ENCODE measurements at regions not wholly inside any gene's neighbourhood (a gene's known extent, or its start where the extent isn't known, plus 50 kb on each side); places are given as distances from the start of the nearest gene placed in this dataset.

DNA sequence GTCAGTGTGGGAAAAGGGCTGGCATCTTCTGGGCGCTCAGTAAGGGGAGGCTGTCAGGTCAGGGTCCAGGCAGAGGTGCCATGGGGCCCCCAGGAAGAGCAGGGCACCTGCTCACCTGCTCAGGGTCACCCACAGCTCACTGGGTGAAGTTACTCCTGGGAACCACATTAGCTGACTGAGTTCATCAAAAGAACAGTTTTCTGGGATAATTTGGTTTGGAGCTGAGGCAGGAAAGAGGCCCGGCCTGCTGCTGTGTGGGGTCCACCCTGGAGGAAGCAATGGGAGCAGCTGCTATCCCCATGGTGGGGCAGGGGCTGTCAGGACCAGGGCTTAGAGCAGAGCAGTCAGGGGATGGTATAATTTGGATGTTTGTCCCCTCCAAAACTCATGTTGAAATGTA, 97.2 kb upstream of the GPC1 start:
- TF ChIP-seq EZH2 (IDR thresholded peaks at IDR 0.05; ENCODE audit: insufficient read depth, low read length) (no peak), CTCF (IDR thresholded peaks at IDR 0.05; ENCODE audit: insufficient read depth, low read depth, low read length) (no peak)
- DNase-seq (ENCODE audit: low read depth) (no peak), FAIRE-seq (no peak)
- H3K36me3 ChIP-seq (ENCODE audit: insufficient read depth, low read length): no peaks in the 10 kb centered on the region
- no peaks in the 10 kb centered on the region for H3K79me2 ChIP-seq (ENCODE audit: insufficient read depth, low read length)
- H3K27me3 Mint-ChIP-seq (ENCODE audit: low read depth, unreplicated experiment): peaks cover 27% of the 10 kb centered on the region
- no peak overlapping the region for H3K4me3 Mint-ChIP-seq (ENCODE audit: unreplicated experiment)
- H2AFZ ChIP-seq (ENCODE audit: low read depth, low read length): no peak overlapping the region
- no peaks in the 10 kb centered on the region for H3K4me1 Mint-ChIP-seq (ENCODE audit: low read depth, unreplicated experiment)
- H3K4me3 ChIP-seq (ENCODE audit: insufficient read depth, low read depth, low read length): no peak overlapping the region
- peaks cover 11% of the 10 kb centered on the region for H3K9me3 Mint-ChIP-seq (ENCODE audit: unreplicated experiment)
- H4K20me1 ChIP-seq (ENCODE audit: insufficient read depth, low read length): no peaks in the 10 kb centered on the region
- H3K4me2 ChIP-seq (ENCODE audit: low read length): no peak overlapping the region
- no peak overlapping the region for H3K27ac ChIP-seq (ENCODE audit: low read depth, low read length)
- peaks cover 4% of the 10 kb centered on the region for H3K27me3 ChIP-seq (ENCODE audit: insufficient read depth, low read length)
- H3K9me3 ChIP-seq (ENCODE audit: insufficient read depth, low read depth, low read length): no peaks in the 10 kb centered on the region
- no peak overlapping the region for H3K27ac Mint-ChIP-seq (ENCODE audit: unreplicated experiment)
- no peak overlapping the region for H3K9ac ChIP-seq (ENCODE audit: low read length)
- H3K36me3 Mint-ChIP-seq (ENCODE audit: low read depth, unreplicated experiment): no peaks in the 10 kb centered on the region
- H3K4me1 ChIP-seq (ENCODE audit: insufficient read depth, low read length): no peaks in the 10 kb centered on the region

DNA sequence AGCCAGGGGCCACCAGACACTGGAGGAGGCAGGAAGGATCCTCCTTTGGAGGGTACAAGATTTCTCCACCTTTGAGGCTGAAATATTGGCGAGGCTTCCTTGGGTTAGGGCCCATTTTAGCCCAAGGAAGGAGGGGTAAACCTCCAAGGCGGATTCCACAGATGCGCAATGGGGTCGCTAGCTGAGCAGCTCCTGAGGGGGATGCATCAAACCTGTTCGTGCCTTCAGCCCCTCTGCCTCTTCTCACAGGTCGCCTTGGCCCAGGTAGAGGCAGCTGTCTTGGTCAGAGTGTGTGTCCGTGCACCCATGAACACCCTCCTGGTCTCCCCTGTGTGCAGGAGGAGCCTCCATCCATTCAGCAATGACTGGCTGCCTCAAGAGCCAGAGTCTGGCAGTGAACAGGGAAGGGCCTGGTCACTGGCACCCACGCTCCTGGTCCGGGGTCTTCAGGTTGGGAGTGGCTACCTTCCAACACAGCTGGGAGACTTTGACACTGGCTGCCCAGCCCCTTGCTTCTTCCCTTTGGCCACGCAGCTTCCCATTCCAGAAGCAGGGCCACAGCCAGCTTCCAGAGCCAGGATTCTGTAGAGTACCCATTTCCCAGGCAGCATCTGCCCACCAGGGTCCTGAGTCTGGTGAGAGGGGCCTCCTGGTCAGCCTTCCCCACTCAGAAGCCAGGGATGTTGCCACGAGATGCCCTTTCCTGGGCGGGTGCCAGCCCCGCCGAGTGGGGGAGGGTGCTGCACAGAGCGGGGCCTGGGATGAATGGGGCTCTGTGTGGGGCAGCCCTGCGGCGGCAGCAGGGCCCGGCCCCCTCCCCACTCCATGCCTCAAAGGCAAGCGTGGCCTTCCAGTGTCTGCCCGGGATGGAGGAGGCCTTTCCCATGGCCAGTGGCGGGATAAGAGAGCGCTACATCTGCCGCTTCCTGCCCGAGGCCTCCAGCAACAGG, 95.8 kb upstream of the GPC1 start:
- peaks cover 8% of the 10 kb centered on the region for H3K9me3 ChIP-seq (ENCODE audit: insufficient read depth, low read depth, low read length)
- TF ChIP-seq CTCF (IDR thresholded peaks at IDR 0.05; ENCODE audit: insufficient read depth, low read depth, low read length) (no peak), EZH2 (IDR thresholded peaks at IDR 0.05; ENCODE audit: insufficient read depth, low read length) (no peak)
- peaks cover 4% of the 10 kb centered on the region for H3K27me3 ChIP-seq (ENCODE audit: insufficient read depth, low read length)
- H4K20me1 ChIP-seq (ENCODE audit: insufficient read depth, low read length): no peaks in the 10 kb centered on the region
- H3K4me3 Mint-ChIP-seq (ENCODE audit: unreplicated experiment): no peak overlapping the region
- H3K36me3 Mint-ChIP-seq (ENCODE audit: low read depth, unreplicated experiment): no peaks in the 10 kb centered on the region
- no peak overlapping the region for H3K9ac ChIP-seq (ENCODE audit: low read length)
- H3K36me3 ChIP-seq (ENCODE audit: insufficient read depth, low read length): no peaks in the 10 kb centered on the region
- H3K27me3 Mint-ChIP-seq (ENCODE audit: low read depth, unreplicated experiment): peaks cover 17% of the 10 kb centered on the region
- H3K9me3 Mint-ChIP-seq (ENCODE audit: unreplicated experiment): peaks cover 14% of the 10 kb centered on the region
- no peaks in the 10 kb centered on the region for H3K79me2 ChIP-seq (ENCODE audit: insufficient read depth, low read length)
- no peaks in the 10 kb centered on the region for H3K4me1 ChIP-seq (ENCODE audit: insufficient read depth, low read length)
- H3K4me3 ChIP-seq (ENCODE audit: insufficient read depth, low read depth, low read length): no peak overlapping the region
- no peak overlapping the region for H3K27ac ChIP-seq (ENCODE audit: low read depth, low read length)
- no peak overlapping the region for H3K4me2 ChIP-seq (ENCODE audit: low read length)
- no peak overlapping the region for H3K27ac Mint-ChIP-seq (ENCODE audit: unreplicated experiment)
- FAIRE-seq: no peak
- DNase-seq (ENCODE audit: low read depth): no peak
- no peaks in the 10 kb centered on the region for H3K4me1 Mint-ChIP-seq (ENCODE audit: low read depth, unreplicated experiment)
- no peak overlapping the region for H2AFZ ChIP-seq (ENCODE audit: low read depth, low read length)

DNA sequence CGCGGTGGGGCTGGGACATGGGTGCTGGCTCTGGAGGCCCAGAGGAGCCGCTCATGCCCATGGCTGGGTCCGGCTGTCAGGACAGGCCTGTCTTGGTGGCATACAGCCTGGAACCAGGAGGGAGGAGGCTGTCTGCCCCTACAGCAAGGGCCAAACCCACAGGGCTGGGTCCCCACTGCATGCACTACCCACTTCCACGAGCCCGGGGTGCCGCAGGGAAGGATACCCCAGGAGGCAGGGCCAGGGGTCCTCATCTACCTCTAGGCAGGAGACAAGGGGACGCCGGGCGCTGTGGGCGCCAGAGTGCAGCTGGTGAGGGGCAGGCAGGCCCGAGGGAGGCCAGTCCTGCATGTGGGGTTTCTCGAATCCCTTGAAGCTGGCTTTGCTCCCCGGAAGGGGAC, 95.1 kb upstream of the GPC1 start:
- TF ChIP-seq CTCF (IDR thresholded peaks at IDR 0.05; ENCODE audit: insufficient read depth, low read depth, low read length) (no peak), EZH2 (IDR thresholded peaks at IDR 0.05; ENCODE audit: insufficient read depth, low read length) (no peak)
- no peaks in the 10 kb centered on the region for H3K36me3 Mint-ChIP-seq (ENCODE audit: low read depth, unreplicated experiment)
- no peaks in the 10 kb centered on the region for H4K20me1 ChIP-seq (ENCODE audit: insufficient read depth, low read length)
- H2AFZ ChIP-seq (ENCODE audit: low read depth, low read length): no peak overlapping the region
- no peak for FAIRE-seq
- peaks cover 4% of the 10 kb centered on the region for H3K27me3 ChIP-seq (ENCODE audit: insufficient read depth, low read length)
- no peak overlapping the region for H3K27ac Mint-ChIP-seq (ENCODE audit: unreplicated experiment)
- no peak overlapping the region for H3K4me2 ChIP-seq (ENCODE audit: low read length)
- H3K27ac ChIP-seq (ENCODE audit: low read depth, low read length): no peak overlapping the region
- no peaks in the 10 kb centered on the region for H3K4me1 ChIP-seq (ENCODE audit: insufficient read depth, low read length)
- peaks cover 21% of the 10 kb centered on the region for H3K9me3 Mint-ChIP-seq (ENCODE audit: unreplicated experiment)
- no peaks in the 10 kb centered on the region for H3K36me3 ChIP-seq (ENCODE audit: insufficient read depth, low read length)
- no peak overlapping the region for H3K9ac ChIP-seq (ENCODE audit: low read length)
- H3K9me3 ChIP-seq (ENCODE audit: insufficient read depth, low read depth, low read length): peaks cover 15% of the 10 kb centered on the region
- H3K79me2 ChIP-seq (ENCODE audit: insufficient read depth, low read length): no peaks in the 10 kb centered on the region
- no peak for DNase-seq (ENCODE audit: low read depth)
- peaks cover 12% of the 10 kb centered on the region for H3K27me3 Mint-ChIP-seq (ENCODE audit: low read depth, unreplicated experiment)
- no peak overlapping the region for H3K4me3 Mint-ChIP-seq (ENCODE audit: unreplicated experiment)
- no peak overlapping the region for H3K4me3 ChIP-seq (ENCODE audit: insufficient read depth, low read depth, low read length)
- H3K4me1 Mint-ChIP-seq (ENCODE audit: low read depth, unreplicated experiment): no peaks in the 10 kb centered on the region

Data from astrocyte (in vitro differentiated cells and primary cell).